ENCODE measurements at regions not wholly inside any gene's neighbourhood (a gene's known extent, or its start where the extent isn't known, plus 50 kb on each side); places are given as distances from the start of the nearest gene placed in this dataset.

DNA sequence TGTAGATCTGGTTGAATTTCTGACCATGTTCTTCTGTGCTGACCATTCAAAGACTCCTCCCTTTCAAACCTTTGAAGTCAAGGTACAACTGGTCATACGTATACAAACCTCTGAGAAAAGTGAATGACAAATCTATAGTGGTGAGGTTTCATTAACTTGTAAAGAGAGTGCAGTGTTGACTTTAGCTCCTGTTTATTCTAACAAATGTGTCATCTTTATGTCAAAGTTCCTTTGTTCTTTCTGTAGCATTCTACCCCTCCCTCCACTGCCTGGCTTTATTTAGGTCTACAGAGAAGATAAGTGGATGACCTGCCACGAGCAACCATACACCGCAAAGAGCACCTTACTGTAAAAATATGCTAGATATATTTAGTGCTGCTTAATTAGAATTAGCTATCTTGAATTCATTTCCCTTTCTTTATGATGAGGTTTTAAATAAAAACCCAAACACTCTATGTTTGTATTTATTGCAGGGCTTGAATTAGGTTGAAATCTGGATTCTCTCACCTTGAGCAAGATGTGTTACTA, 520.0 kb upstream of the CDH11 start:
- Histone ChIP-seq H2BK20ac (ENCODE audit: low read length) (no peak overlapping the region), H2BK5ac (ENCODE audit: low read depth, low read length) (no peak overlapping the region), H4K20me1 (replicated peaks in 1 of 2; ENCODE audit: control insufficient read depth in 1 of 2, insufficient read depth in 2 of 2, low read length in 2 of 2) (no peaks in the 10 kb centered on the region), H3K18ac (ENCODE audit: extremely low read depth, low read length) (no peak overlapping the region), H4K91ac (replicated peaks; ENCODE audit: insufficient read length, low read length) (no peak overlapping the region), H3K4me2 (ENCODE audit: insufficient read depth in 1 of 2, low read depth in 2 of 2, low read length in 2 of 2) (no peak overlapping the region), H2AK5ac (ENCODE audit: low read depth, low read length) (no peak overlapping the region), H3K4me1 (replicated peaks in 1 of 4; ENCODE audit: control insufficient read depth in 3 of 4, insufficient read depth in 4 of 4, low read length in 3 of 4) (no peaks in the 10 kb centered on the region), H2AFZ (ENCODE audit: low read length) (no peak overlapping the region), H2BK12ac (ENCODE audit: low read depth, low read length) (no peak overlapping the region), H3K56ac (replicated peaks; ENCODE audit: insufficient read length, low read depth, low read length) (no peak overlapping the region), H3K9ac (replicated peaks in 1 of 4; ENCODE audit: extremely low read depth in 1 of 4, low read depth in 3 of 4, low read length in 3 of 4) (no peak overlapping the region), H3K27me3 (replicated peaks in 1 of 4; ENCODE audit: control insufficient read depth in 3 of 4, extremely low read depth in 1 of 4, insufficient read depth in 3 of 4, low read length in 3 of 4) (no peaks in the 10 kb centered on the region), H3K9me3 (ENCODE audit: insufficient read depth in 2 of 2, low read depth in 1 of 2, low read length in 1 of 2) (no peaks in the 10 kb centered on the region), H3K23me2 (ENCODE audit: low read depth, low read length) (no peaks in the 10 kb centered on the region), H3K4me3 (ENCODE audit: extremely low read depth in 1 of 4, insufficient read depth in 2 of 4, low read depth in 3 of 4, low read length in 4 of 4) (no peak overlapping the region), H3K36me3 (ENCODE audit: control insufficient read depth in 2 of 4, insufficient read depth in 4 of 4, low read length in 3 of 4) (no peaks in the 10 kb centered on the region), H4K8ac (ENCODE audit: extremely low read depth, insufficient read depth, low read length) (no peak overlapping the region), H3K4ac (replicated peaks; ENCODE audit: insufficient read length, low read depth, low read length) (no peak overlapping the region), H3K79me2 (ENCODE audit: control insufficient read depth in 1 of 2, insufficient read depth in 2 of 2, low read length in 2 of 2) (no peaks in the 10 kb centered on the region), H4K5ac (ENCODE audit: insufficient read length, low read depth, low read length) (no peak overlapping the region), H3K27ac (ENCODE audit: low read depth, low read length) (no peak overlapping the region), H3K23ac (ENCODE audit: insufficient read length) (no peak overlapping the region), H3K14ac (ENCODE audit: insufficient read length) (no peak overlapping the region), H3K79me1 (ENCODE audit: low read depth, low read length) (no peaks in the 10 kb centered on the region), H2BK120ac (replicated peaks; ENCODE audit: low read depth, low read length) (no peak overlapping the region), H2BK15ac (ENCODE audit: low read length) (no peak overlapping the region)
- TF ChIP-seq POU5F1 (IDR thresholded peaks at IDR 0.05; ENCODE audit: low read depth, low read length) (no peak), CTBP2 (IDR thresholded peaks at IDR 0.05; ENCODE audit: borderline replicate concordance, insufficient read depth, insufficient read length, low read length) (no peak), EP300 (IDR thresholded peaks at IDR 0.05; ENCODE audit: borderline replicate concordance in 1 of 2, low read depth in 2 of 2, low read length in 2 of 2) (no peak), SIN3A (conservative IDR thresholded peaks at IDR 0.05 in 1 of 2, IDR thresholded peaks at IDR 0.05 in 1 of 2; ENCODE audit: low read depth in 1 of 2, low read length in 2 of 2) (no peak), ASH2L (IDR thresholded peaks at IDR 0.05; ENCODE audit: low read length) (no peak)
- TF ChIP-seq, protein P1, sequence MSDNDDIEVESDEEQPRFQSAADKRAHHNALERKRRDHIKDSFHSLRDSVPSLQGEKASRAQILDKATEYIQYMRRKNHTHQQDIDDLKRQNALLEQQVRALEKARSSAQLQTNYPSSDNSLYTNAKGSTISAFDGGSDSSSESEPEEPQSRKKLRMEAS (IDR thresholded peaks at IDR 0.05) = no peak
- TF ChIP-seq, protein P2, sequence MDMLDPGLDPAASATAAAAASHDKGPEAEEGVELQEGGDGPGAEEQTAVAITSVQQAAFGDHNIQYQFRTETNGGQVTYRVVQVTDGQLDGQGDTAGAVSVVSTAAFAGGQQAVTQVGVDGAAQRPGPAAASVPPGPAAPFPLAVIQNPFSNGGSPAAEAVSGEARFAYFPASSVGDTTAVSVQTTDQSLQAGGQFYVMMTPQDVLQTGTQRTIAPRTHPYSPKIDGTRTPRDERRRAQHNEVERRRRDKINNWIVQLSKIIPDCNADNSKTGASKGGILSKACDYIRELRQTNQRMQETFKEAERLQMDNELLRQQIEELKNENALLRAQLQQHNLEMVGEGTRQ (IDR thresholded peaks at IDR 0.05; ENCODE audit: low read length) = no peak
- peak; percentile 28 for FAIRE-seq
- CTCF ChIA-PET (ENCODE audit: partially characterized antibody) = interaction anchor here (1.2 kb wide), 1 partner anchor 11 kb away, joined by 3 read pairs; no protein-coding TSS in a partner anchor
- POLR2A ChIA-PET (ENCODE audit: partially characterized antibody) = no interaction called here
- DNase-seq (ENCODE audit: low read depth in 1 of 2, low spot score in 2 of 2) = no peak
- WGBS, 2 experiments (ENCODE audit: extremely low coverage in 1 of 2, insufficient coverage in 1 of 2, insufficient read length in 1 of 2, insufficient replicate concordance in 2 of 2, low coverage in 1 of 2, low lambda C conversion rate in 2 of 2, missing lambda C conversion rate in 1 of 2) = 95% methylated on average over 3 of the region's 3 CpGs; no CpG with 5 or more reads in 1 of the 2 experiments

Data from H1 (cell line).